Activated CD8-positive, alpha-beta T cell treated with anti-CD3 and anti-CD28 coated beads for 36 hours (primary cell): ENCODE measurements at regions not wholly inside any gene's neighbourhood (a gene's known extent, or its start where the extent isn't known, plus 50 kb on each side); places are given as distances from the start of the nearest gene placed in this dataset.
"Not testable (repeated sequence)": the region's sequence is repeated elsewhere in the genome, so short reads cannot be mapped to it uniquely, and the experiment has no call there.

Experiments
- ATAC-seq: fragments of 200-7000 bp; cut with Tn5 transposase; one replicate; pipeline ENCODE4 v1.10.0; 2021; ENCODE audit warnings: mild to moderate bottlenecking, moderate library complexity
- CTCF ChIA-PET: fragments of 350-600 bp; sonication (Branson Sonifier 250); formaldehyde crosslinking; loops from one replicate; lab custom pipeline; 2021; ENCODE audit warnings: antibody characterized with exemption; lab: Charles Lee
- POLR2A ChIA-PET: fragments of 350-600 bp; sonication (Branson Sonifier 250); formaldehyde crosslinking; loops from one replicate; lab custom pipeline; 2021; ENCODE audit warnings: antibody characterized with exemption; lab: Charles Lee
- DNase-seq: peaks from one replicate; pipeline ENCODE4 v3.0.0-alpha.2; 2020
- H3K27ac Mint-ChIP-seq: one replicate; pipeline ENCODE4 v1.8.0; 2021; ENCODE audit warnings: mild to moderate bottlenecking, mixed read lengths
- H3K27me3 Mint-ChIP-seq: one replicate; pipeline ENCODE4 v1.8.0; 2021; ENCODE audit warnings: mixed read lengths
- H3K36me3 Mint-ChIP-seq: one replicate; pipeline ENCODE4 v1.8.0; 2021; ENCODE audit warnings: low read depth, mixed read lengths
- H3K4me1 Mint-ChIP-seq: one replicate; pipeline ENCODE4 v1.8.0; 2021; ENCODE audit warnings: low read depth, mixed read lengths
- H3K4me3 Mint-ChIP-seq: one replicate; pipeline ENCODE4 v1.8.0; 2021; ENCODE audit warnings: mild to moderate bottlenecking, moderate library complexity, mixed read lengths
- H3K9me3 Mint-ChIP-seq: one replicate; pipeline ENCODE4 v1.8.0; 2021; ENCODE audit warnings: mixed read lengths
- CTCF ChIP-seq: fragments of 200-600 bp; IDR thresholded peaks from one replicate; pipeline ENCODE4 v1.8.0; 2022; ENCODE audit warnings: antibody characterized with exemption, mild to moderate bottlenecking
- intact Hi-C: fragments of 100-400 bp; cut with micrococcal nuclease; formaldehyde crosslinking; loops from one replicate; pipeline ENCODE4 v1.10.0; 2022

GRCh38 chr22:47872761-47873535 is 1110.5 kb downstream of the TBC1D22A start:
- ChIA-PET CTCF (no interaction called here), POLR2A (no interaction called here)
- Mint-ChIP-seq H3K27me3 (peaks cover 11% of the 10 kb centered on the region), H3K27ac (no peak overlapping the region), H3K4me1 (no peaks in the 10 kb centered on the region), H3K9me3 (peaks cover under 1% of the 10 kb centered on the region), H3K36me3 (no peaks in the 10 kb centered on the region), H3K4me3 (no peak overlapping the region)
- ATAC-seq: no peak
- DNase-seq: no peak
- intact Hi-C loops: no loop called here
- no peak for TF ChIP-seq CTCF

GRCh38 chr22:47865626-47866025 is 1103.2 kb downstream of the TBC1D22A start:
- Mint-ChIP-seq H3K27me3 (peaks cover 10% of the 10 kb centered on the region), H3K9me3 (peaks cover 4% of the 10 kb centered on the region), H3K4me1 (no peaks in the 10 kb centered on the region), H3K36me3 (no peaks in the 10 kb centered on the region), H3K27ac (no peak overlapping the region), H3K4me3 (no peak overlapping the region)
- DNase-seq: no peak
- ChIA-PET CTCF (no interaction called here), POLR2A (no interaction called here)
- intact Hi-C loops: no loop called here
- no peak for TF ChIP-seq CTCF
- ATAC-seq: no peak

- no peak overlapping the region for H3K4me3 Mint-ChIP-seq
- intact Hi-C loops: no loop called here
- CTCF ChIA-PET: no interaction called here
- DNase-seq (no peak), ATAC-seq (no peak)
- no peak for TF ChIP-seq CTCF
- H3K4me1 Mint-ChIP-seq: no peaks in the 10 kb centered on the region
- peaks cover 11% of the 10 kb centered on the region for H3K27me3 Mint-ChIP-seq
- H3K36me3 Mint-ChIP-seq: no peaks in the 10 kb centered on the region
- no peak overlapping the region for H3K27ac Mint-ChIP-seq
- no peaks in the 10 kb centered on the region for H3K9me3 Mint-ChIP-seq
- POLR2A ChIA-PET: no interaction called here
Observed at GRCh38 chr22:47862394-47862793, 1099.9 kb downstream of the TBC1D22A start.

- H3K4me1 Mint-ChIP-seq, H3K9me3 Mint-ChIP-seq, intact Hi-C loops, H3K4me3 Mint-ChIP-seq, ATAC-seq, H3K36me3 Mint-ChIP-seq, POLR2A ChIA-PET, H3K27ac Mint-ChIP-seq, DNase-seq: not testable (repeated sequence)
- H3K27me3 Mint-ChIP-seq: peaks cover 14% of the 10 kb centered on the region
- CTCF ChIA-PET: interaction anchor here (0.5 kb wide), 1 partner anchor 433 kb away, joined by 3 read pairs; no protein-coding TSS in a partner anchor
Observed at GRCh38 chr22:47860907-47861306, 1098.5 kb downstream of the TBC1D22A start.

GRCh38 chr22:47859881-47860525 is 1097.6 kb downstream of the TBC1D22A start:
- no peaks in the 10 kb centered on the region for H3K36me3 Mint-ChIP-seq
- DNase-seq: no peak
- no peak for TF ChIP-seq CTCF
- H3K9me3 Mint-ChIP-seq: no peaks in the 10 kb centered on the region
- H3K27ac Mint-ChIP-seq: no peak overlapping the region
- no peak overlapping the region for H3K4me3 Mint-ChIP-seq
- POLR2A ChIA-PET: no interaction called here
- peaks cover 14% of the 10 kb centered on the region for H3K27me3 Mint-ChIP-seq
- ATAC-seq: no peak
- H3K4me1 Mint-ChIP-seq: no peaks in the 10 kb centered on the region
- CTCF ChIA-PET: no interaction called here
- intact Hi-C loops: no loop called here
